ENCODE measurements at regions not wholly inside any gene's neighbourhood (a gene's known extent, or its start where the extent isn't known, plus 50 kb on each side); places are given as distances from the start of the nearest gene placed in this dataset.

DNA sequence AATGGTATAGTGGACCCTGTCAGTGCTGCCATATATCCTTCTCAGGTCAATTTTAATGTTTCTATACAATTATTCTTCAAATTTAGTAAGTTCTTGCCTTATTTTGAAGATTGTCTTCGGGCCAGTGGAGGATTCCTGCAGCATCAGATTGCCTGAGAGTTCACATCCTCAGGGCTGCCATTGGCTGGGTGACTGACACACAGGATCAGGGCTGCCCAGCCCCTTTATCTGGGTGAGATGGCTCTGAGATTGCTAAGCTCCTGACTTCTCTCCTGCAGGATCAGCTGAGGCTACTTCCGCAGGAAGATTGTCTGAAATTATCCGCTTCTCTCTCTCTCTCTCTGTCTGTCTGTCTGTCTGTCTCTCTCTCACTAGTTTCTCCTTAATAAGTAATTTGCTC lies 567.4 kb downstream of the TSN start:
- TF ChIP-seq EZH2 (IDR thresholded peaks at IDR 0.05; ENCODE audit: borderline replicate concordance, insufficient read depth, low read depth, low read length, poor library complexity, severe bottlenecking), result no peak
- TF ChIP-seq, protein P1, sequence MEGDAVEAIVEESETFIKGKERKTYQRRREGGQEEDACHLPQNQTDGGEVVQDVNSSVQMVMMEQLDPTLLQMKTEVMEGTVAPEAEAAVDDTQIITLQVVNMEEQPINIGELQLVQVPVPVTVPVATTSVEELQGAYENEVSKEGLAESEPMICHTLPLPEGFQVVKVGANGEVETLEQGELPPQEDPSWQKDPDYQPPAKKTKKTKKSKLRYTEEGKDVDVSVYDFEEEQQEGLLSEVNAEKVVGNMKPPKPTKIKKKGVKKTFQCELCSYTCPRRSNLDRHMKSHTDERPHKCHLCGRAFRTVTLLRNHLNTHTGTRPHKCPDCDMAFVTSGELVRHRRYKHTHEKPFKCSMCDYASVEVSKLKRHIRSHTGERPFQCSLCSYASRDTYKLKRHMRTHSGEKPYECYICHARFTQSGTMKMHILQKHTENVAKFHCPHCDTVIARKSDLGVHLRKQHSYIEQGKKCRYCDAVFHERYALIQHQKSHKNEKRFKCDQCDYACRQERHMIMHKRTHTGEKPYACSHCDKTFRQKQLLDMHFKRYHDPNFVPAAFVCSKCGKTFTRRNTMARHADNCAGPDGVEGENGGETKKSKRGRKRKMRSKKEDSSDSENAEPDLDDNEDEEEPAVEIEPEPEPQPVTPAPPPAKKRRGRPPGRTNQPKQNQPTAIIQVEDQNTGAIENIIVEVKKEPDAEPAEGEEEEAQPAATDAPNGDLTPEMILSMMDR (IDR thresholded peaks at IDR 0.05), result no peak
